ENCODE measurements at regions not wholly inside any gene's neighbourhood (a gene's known extent, or its start where the extent isn't known, plus 50 kb on each side); places are given as distances from the start of the nearest gene placed in this dataset.

- H3K9me3 ChIP-seq (ENCODE audit: control insufficient read depth in 2 of 2, low read length in 2 of 2): peaks cover 0 to 3% of the 10 kb centered on the region in 2 donors
- H3K36me3 ChIP-seq (ENCODE audit: control insufficient read depth in 2 of 2, insufficient read depth in 2 of 2, low read length in 2 of 2): no peaks in the 10 kb centered on the region
- peaks cover 0 to 8% of the 10 kb centered on the region in 2 donors for H3K27me3 ChIP-seq (ENCODE audit: control insufficient read depth in 2 of 2, insufficient read depth in 2 of 2, low read length in 2 of 2)
- H3K4me3 ChIP-seq (ENCODE audit: low read length in 2 of 2): no peak overlapping the region
- no peak overlapping the region for H3K9ac ChIP-seq (ENCODE audit: low read depth in 1 of 2, low read length in 2 of 2)
- no peaks in the 10 kb centered on the region for H3K4me1 ChIP-seq (ENCODE audit: control insufficient read depth in 2 of 2, insufficient read depth in 2 of 2, low read length in 2 of 2)
- H3K27ac ChIP-seq (ENCODE audit: low read depth in 2 of 2, low read length in 2 of 2): no peak overlapping the region
These were observed 99.5 kb upstream of the SLC66A3 start for GRCh38 chr2:11055679-11056215.

- no peak overlapping the region for H3K4me3 ChIP-seq (ENCODE audit: low read length in 2 of 2)
- peaks cover 0 to 3% of the 10 kb centered on the region in 2 donors for H3K9me3 ChIP-seq (ENCODE audit: control insufficient read depth in 2 of 2, low read length in 2 of 2)
These were observed 98.7 kb upstream of the SLC66A3 start for GRCh38 chr2:11056614-11057013.

DNA sequence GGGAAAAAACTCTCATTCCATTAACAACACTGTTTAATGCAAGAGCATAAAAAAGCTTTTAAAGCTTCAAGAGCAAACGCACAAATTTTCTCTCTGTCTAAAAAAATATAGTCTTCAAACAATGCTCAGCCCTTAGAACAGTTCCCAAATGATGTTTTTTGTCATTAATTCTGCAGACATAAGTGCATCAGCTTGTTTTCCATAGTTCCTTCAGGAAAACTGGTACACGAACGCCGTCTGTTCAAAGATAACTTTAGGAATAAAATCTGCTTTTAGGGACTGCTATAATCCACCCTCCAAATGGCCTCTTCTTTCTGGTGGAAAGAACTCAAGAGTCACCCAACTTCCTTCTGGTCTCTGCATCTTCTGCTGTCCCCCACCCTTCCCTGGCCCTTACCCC is 98.2 kb upstream of the SLC66A3 start:
- Histone ChIP-seq H3K36me3 (ENCODE audit: control insufficient read depth in 2 of 2, insufficient read depth in 2 of 2, low read length in 2 of 2) (no peaks in the 10 kb centered on the region), H3K27me3 (ENCODE audit: control insufficient read depth in 2 of 2, insufficient read depth in 2 of 2, low read length in 2 of 2) (peaks cover 0 to 7% of the 10 kb centered on the region in 2 donors), H3K27ac (ENCODE audit: low read depth in 2 of 2, low read length in 2 of 2) (no peak overlapping the region), H3K9me3 (ENCODE audit: control insufficient read depth in 2 of 2, low read length in 2 of 2) (peaks cover 0 to 3% of the 10 kb centered on the region in 2 donors), H3K4me3 (ENCODE audit: low read length in 2 of 2) (no peak overlapping the region), H3K4me1 (ENCODE audit: control insufficient read depth in 2 of 2, insufficient read depth in 2 of 2, low read length in 2 of 2) (no peaks in the 10 kb centered on the region), H3K9ac (ENCODE audit: low read depth in 1 of 2, low read length in 2 of 2) (no peak overlapping the region)

More at GRCh38 chr2:11056614-11057013, 98.7 kb upstream of the SLC66A3 start:
- Histone ChIP-seq H3K27me3 (ENCODE audit: control insufficient read depth in 2 of 2, insufficient read depth in 2 of 2, low read length in 2 of 2) (peaks cover 0 to 8% of the 10 kb centered on the region in 2 donors), H3K9ac (ENCODE audit: low read depth in 1 of 2, low read length in 2 of 2) (no peak overlapping the region), H3K27ac (ENCODE audit: low read depth in 2 of 2, low read length in 2 of 2) (no peak overlapping the region), H3K36me3 (ENCODE audit: control insufficient read depth in 2 of 2, insufficient read depth in 2 of 2, low read length in 2 of 2) (no peaks in the 10 kb centered on the region), H3K4me1 (ENCODE audit: control insufficient read depth in 2 of 2, insufficient read depth in 2 of 2, low read length in 2 of 2) (no peaks in the 10 kb centered on the region)

GRCh38 chr2:11058129-11058528 is 97.1 kb upstream of the SLC66A3 start:
- H3K36me3 ChIP-seq (ENCODE audit: control insufficient read depth in 2 of 2, insufficient read depth in 2 of 2, low read length in 2 of 2): no peaks in the 10 kb centered on the region
- no peak overlapping the region for H3K27ac ChIP-seq (ENCODE audit: low read depth in 2 of 2, low read length in 2 of 2)
- H3K4me3 ChIP-seq (ENCODE audit: low read length in 2 of 2): no peak overlapping the region
- H3K27me3 ChIP-seq (ENCODE audit: control insufficient read depth in 2 of 2, insufficient read depth in 2 of 2, low read length in 2 of 2): peaks cover 0 to 6% of the 10 kb centered on the region in 2 donors
- no peaks in the 10 kb centered on the region for H3K4me1 ChIP-seq (ENCODE audit: control insufficient read depth in 2 of 2, insufficient read depth in 2 of 2, low read length in 2 of 2)
- H3K9me3 ChIP-seq (ENCODE audit: control insufficient read depth in 2 of 2, low read length in 2 of 2): peaks cover 0 to 3% of the 10 kb centered on the region in 2 donors
- H3K9ac ChIP-seq (ENCODE audit: low read depth in 1 of 2, low read length in 2 of 2): no peak overlapping the region

DNA sequence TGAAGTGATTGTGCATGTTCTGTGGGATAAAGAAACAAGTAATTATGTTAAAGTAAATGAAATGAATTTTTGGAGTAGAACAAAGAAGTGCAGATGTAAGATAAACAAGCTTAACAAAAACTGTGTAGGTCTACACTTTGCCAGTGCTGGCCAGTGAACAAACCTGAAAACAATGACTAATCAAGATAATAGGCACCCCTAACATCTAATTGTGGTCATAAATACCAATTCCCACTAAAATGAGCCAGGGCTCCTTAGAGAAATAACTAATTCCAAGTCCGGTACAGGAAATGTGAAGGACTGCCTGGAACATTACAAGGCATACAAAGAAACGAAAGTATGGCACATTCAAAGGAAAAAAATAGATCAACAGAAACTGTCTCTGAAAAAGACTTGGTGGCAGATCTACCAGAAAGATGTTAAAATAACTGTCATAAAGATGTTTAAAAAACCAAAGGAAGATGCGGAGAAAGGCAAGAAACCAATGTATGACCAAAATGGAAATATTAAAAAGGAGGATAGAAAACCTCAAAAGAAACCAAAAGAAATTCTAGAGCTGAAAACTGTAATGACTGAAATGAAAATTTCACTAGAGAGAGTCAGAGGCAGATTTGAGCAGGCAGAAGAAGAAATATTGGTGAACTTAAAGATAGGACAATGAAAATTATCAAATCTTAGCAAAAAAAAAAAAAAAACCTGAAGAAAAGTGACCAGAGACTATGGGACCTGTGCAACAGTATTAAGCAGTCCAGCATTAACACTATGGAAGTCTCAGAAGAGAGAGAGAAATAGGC is 94.7 kb upstream of the SLC66A3 start:
- Histone ChIP-seq H3K4me3 (ENCODE audit: low read length in 2 of 2) (no peak overlapping the region), H3K9me3 (ENCODE audit: control insufficient read depth in 2 of 2, low read length in 2 of 2) (peaks cover 0 to 3% of the 10 kb centered on the region in 2 donors), H3K27me3 (ENCODE audit: control insufficient read depth in 2 of 2, insufficient read depth in 2 of 2, low read length in 2 of 2) (peaks cover 0 to 6% of the 10 kb centered on the region in 2 donors), H3K27ac (ENCODE audit: low read depth in 2 of 2, low read length in 2 of 2) (no peak overlapping the region), H3K36me3 (ENCODE audit: control insufficient read depth in 2 of 2, insufficient read depth in 2 of 2, low read length in 2 of 2) (no peaks in the 10 kb centered on the region), H3K4me1 (ENCODE audit: control insufficient read depth in 2 of 2, insufficient read depth in 2 of 2, low read length in 2 of 2) (peaks cover 4 to 6% of the 10 kb centered on the region in 2 donors), H3K9ac (ENCODE audit: low read depth in 1 of 2, low read length in 2 of 2) (no peak overlapping the region)

- Histone ChIP-seq H3K27me3 (ENCODE audit: control insufficient read depth in 2 of 2, insufficient read depth in 2 of 2, low read length in 2 of 2) (peaks cover 0 to 9% of the 10 kb centered on the region in 2 donors), H3K36me3 (ENCODE audit: control insufficient read depth in 2 of 2, insufficient read depth in 2 of 2, low read length in 2 of 2) (no peaks in the 10 kb centered on the region), H3K9me3 (ENCODE audit: control insufficient read depth in 2 of 2, low read length in 2 of 2) (no peaks in the 10 kb centered on the region), H3K4me1 (ENCODE audit: control insufficient read depth in 2 of 2, insufficient read depth in 2 of 2, low read length in 2 of 2) (peaks cover 10 to 11% of the 10 kb centered on the region in 2 donors), H3K27ac (ENCODE audit: low read depth in 2 of 2, low read length in 2 of 2) (no peak overlapping the region), H3K4me3 (ENCODE audit: low read length in 2 of 2) (no peak overlapping the region), H3K9ac (ENCODE audit: low read depth in 1 of 2, low read length in 2 of 2) (no peak overlapping the region)
These were observed 89.3 kb upstream of the SLC66A3 start for GRCh38 chr2:11065833-11066485.

DNA sequence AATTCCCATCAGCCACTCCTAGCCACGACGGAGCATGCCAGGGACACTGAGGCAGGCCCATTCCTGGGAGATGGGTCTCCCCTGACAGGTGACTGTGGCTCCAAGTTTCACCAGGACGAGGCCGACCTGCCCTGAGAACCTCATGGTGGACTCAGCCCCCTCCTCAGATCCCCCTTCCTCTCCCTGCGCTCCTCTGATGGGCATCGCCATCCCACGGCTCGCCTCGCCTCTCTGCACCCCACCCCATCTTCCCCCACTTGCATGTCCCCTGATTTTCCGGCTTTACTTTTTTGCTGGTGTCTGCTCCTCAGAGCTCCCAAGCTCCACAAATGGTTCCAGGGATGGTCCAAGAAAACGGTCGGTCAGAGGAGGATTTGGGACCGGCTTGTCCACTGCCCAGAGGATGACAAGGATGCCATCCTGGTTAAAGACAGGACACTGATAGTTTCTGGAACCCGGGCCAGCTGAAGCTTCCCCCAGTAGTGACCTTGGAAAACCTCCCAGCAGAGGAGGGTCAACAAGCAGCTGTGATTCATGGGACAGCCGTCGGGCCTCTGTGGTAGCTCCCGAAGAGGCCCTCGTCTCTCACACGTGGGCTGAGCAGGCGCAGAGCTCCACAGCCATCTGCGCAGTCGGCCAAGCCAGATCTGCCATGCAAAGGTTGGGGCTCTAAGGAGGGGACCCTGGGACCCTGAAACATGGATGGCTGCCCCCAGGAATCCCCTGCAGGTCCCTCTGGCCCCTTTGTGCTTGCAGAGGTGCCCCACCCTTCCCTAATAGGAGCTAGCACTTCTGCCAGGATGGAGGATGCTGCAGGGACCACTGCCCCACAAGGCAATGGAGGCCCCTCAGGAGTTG is 87.8 kb upstream of the SLC66A3 start:
- no peak overlapping the region for H3K4me3 ChIP-seq (ENCODE audit: low read length in 2 of 2)
- no peak overlapping the region for H3K27ac ChIP-seq (ENCODE audit: low read depth in 2 of 2, low read length in 2 of 2)
- H3K27me3 ChIP-seq (ENCODE audit: control insufficient read depth in 2 of 2, insufficient read depth in 2 of 2, low read length in 2 of 2): peaks cover 0 to 11% of the 10 kb centered on the region in 2 donors
- no peak overlapping the region for H3K9ac ChIP-seq (ENCODE audit: low read depth in 1 of 2, low read length in 2 of 2)
- H3K36me3 ChIP-seq (ENCODE audit: control insufficient read depth in 2 of 2, insufficient read depth in 2 of 2, low read length in 2 of 2): no peaks in the 10 kb centered on the region
- H3K9me3 ChIP-seq (ENCODE audit: control insufficient read depth in 2 of 2, low read length in 2 of 2): no peaks in the 10 kb centered on the region
- H3K4me1 ChIP-seq (ENCODE audit: control insufficient read depth in 2 of 2, insufficient read depth in 2 of 2, low read length in 2 of 2): peaks cover 10 to 11% of the 10 kb centered on the region in 2 donors

GRCh38 chr2:11068079-11068741 is 87.1 kb upstream of the SLC66A3 start:
- Histone ChIP-seq H3K27ac (ENCODE audit: low read depth in 2 of 2, low read length in 2 of 2) (no peak overlapping the region), H3K27me3 (ENCODE audit: control insufficient read depth in 2 of 2, insufficient read depth in 2 of 2, low read length in 2 of 2) (peaks cover 0 to 13% of the 10 kb centered on the region in 2 donors), H3K9ac (ENCODE audit: low read depth in 1 of 2, low read length in 2 of 2) (peak overlapping the region in 1 of 2 donors; percentile 3), H3K36me3 (ENCODE audit: control insufficient read depth in 2 of 2, insufficient read depth in 2 of 2, low read length in 2 of 2) (no peaks in the 10 kb centered on the region), H3K4me1 (ENCODE audit: control insufficient read depth in 2 of 2, insufficient read depth in 2 of 2, low read length in 2 of 2) (peaks cover 10 to 11% of the 10 kb centered on the region in 2 donors), H3K4me3 (ENCODE audit: low read length in 2 of 2) (no peak overlapping the region), H3K9me3 (ENCODE audit: control insufficient read depth in 2 of 2, low read length in 2 of 2) (no peaks in the 10 kb centered on the region)

GRCh38 chr2:11068856-11069526 is 86.3 kb upstream of the SLC66A3 start:
- Histone ChIP-seq H3K27ac (ENCODE audit: low read depth in 2 of 2, low read length in 2 of 2) (no peak overlapping the region), H3K36me3 (ENCODE audit: control insufficient read depth in 2 of 2, insufficient read depth in 2 of 2, low read length in 2 of 2) (no peaks in the 10 kb centered on the region), H3K4me3 (ENCODE audit: low read length in 2 of 2) (no peak overlapping the region), H3K4me1 (ENCODE audit: control insufficient read depth in 2 of 2, insufficient read depth in 2 of 2, low read length in 2 of 2) (peaks cover 10 to 11% of the 10 kb centered on the region in 2 donors), H3K27me3 (ENCODE audit: control insufficient read depth in 2 of 2, insufficient read depth in 2 of 2, low read length in 2 of 2) (peaks cover 0 to 13% of the 10 kb centered on the region in 2 donors), H3K9ac (ENCODE audit: low read depth in 1 of 2, low read length in 2 of 2) (peak overlapping the region in 1 of 2 donors; percentile 3), H3K9me3 (ENCODE audit: control insufficient read depth in 2 of 2, low read length in 2 of 2) (no peaks in the 10 kb centered on the region)

Measured in mucosa of rectum (tissue), 2 donors.